BLaER1 treated with 17β-estradiol and CSF1 and Interleukin-3, amounts not matched to agents 10 nM and 100 nM (cell line): ENCODE measurements at regions not wholly inside any gene's neighbourhood (a gene's known extent, or its start where the extent isn't known, plus 50 kb on each side); places are given as distances from the start of the nearest gene placed in this dataset.
A peak's percentile ranks its signal among the peaks of the same experiment; 100 is the strongest.

Experiments
- H3K27ac ChIP-seq, 11 experiments: shearing (Covaris generic); formaldehyde crosslinking; 2 replicates each; pipeline ENCODE4 v1.8.1; 2022
- H3K27me3 ChIP-seq, 11 experiments: shearing (Covaris generic); formaldehyde crosslinking; 2 replicates each; pipeline ENCODE4 v1.8.1; 2022
- H3K36me3 ChIP-seq, 11 experiments: shearing (Covaris generic); formaldehyde crosslinking; 2 replicates each; pipeline ENCODE4 v1.8.1; 2022
- H3K4me1 ChIP-seq, 10 experiments: shearing (Covaris generic); formaldehyde crosslinking; 2 replicates each; pipeline ENCODE4 v1.8.1; 2022
- H3K4me2 ChIP-seq, 11 experiments: shearing (Covaris generic); formaldehyde crosslinking; 2 replicates each; pipeline ENCODE4 v1.8.1; 2022
- H3K4me3 ChIP-seq, 10 experiments: shearing (Covaris generic); formaldehyde crosslinking; 2 replicates each; pipeline ENCODE4 v1.8.1; 2022
- H3K9ac ChIP-seq, 11 experiments: shearing (Covaris generic); formaldehyde crosslinking; 2 replicates each; pipeline ENCODE4 v1.8.1; 2022
- H3K9me3 ChIP-seq, 11 experiments: shearing (Covaris generic); formaldehyde crosslinking; replicated peaks in 1 of 11; 2 replicates each; pipeline ENCODE4 v1.8.1; 2022
- H4K20me1 ChIP-seq, 11 experiments: shearing (Covaris generic); formaldehyde crosslinking; 2 replicates each; pipeline ENCODE4 v1.8.1; 2022
- Cebpa-rat ChIP-seq, 11 experiments: shearing (Covaris generic); IDR thresholded peaks; 2 replicates each; pipeline ENCODE4 v1.8.1; 2022

GRCh38 chr5:116702776-116703175 lies 128.2 kb upstream of the SEMA6A start:
- no peaks in the 10 kb centered on the region for H4K20me1 ChIP-seq
- H3K9ac ChIP-seq: no peak overlapping the region
- H3K4me1 ChIP-seq: peaks cover 0 to 9% (median 0%) of the 10 kb centered on the region in 10 experiments; a peak in 1 of 20 replicates
- no peaks in the 10 kb centered on the region for H3K36me3 ChIP-seq
- H3K27ac ChIP-seq: no peak overlapping the region
- no peak for TF ChIP-seq Cebpa-rat (IDR thresholded peaks at IDR 0.05)
- H3K27me3 ChIP-seq: no peaks in the 10 kb centered on the region
- no peak overlapping the region for H3K4me2 ChIP-seq
- H3K4me3 ChIP-seq: no peak overlapping the region
- H3K9me3 ChIP-seq: no peaks in the 10 kb centered on the region

GRCh38 chr5:116699332-116699731 lies 124.7 kb upstream of the SEMA6A start:
- no peak overlapping the region for H3K27ac ChIP-seq
- no peaks in the 10 kb centered on the region for H4K20me1 ChIP-seq
- no peaks in the 10 kb centered on the region for H3K36me3 ChIP-seq
- no peak overlapping the region for H3K9ac ChIP-seq
- H3K9me3 ChIP-seq: no peaks in the 10 kb centered on the region
- peaks cover 0 to 9% (median 0%) of the 10 kb centered on the region in 10 experiments; a peak in 1 of 20 replicates for H3K4me1 ChIP-seq
- no peak for TF ChIP-seq Cebpa-rat (IDR thresholded peaks at IDR 0.05)
- no peaks in the 10 kb centered on the region for H3K27me3 ChIP-seq
- no peak overlapping the region; a peak in 1 of 22 replicates for H3K4me2 ChIP-seq
- H3K4me3 ChIP-seq: no peak overlapping the region

DNA sequence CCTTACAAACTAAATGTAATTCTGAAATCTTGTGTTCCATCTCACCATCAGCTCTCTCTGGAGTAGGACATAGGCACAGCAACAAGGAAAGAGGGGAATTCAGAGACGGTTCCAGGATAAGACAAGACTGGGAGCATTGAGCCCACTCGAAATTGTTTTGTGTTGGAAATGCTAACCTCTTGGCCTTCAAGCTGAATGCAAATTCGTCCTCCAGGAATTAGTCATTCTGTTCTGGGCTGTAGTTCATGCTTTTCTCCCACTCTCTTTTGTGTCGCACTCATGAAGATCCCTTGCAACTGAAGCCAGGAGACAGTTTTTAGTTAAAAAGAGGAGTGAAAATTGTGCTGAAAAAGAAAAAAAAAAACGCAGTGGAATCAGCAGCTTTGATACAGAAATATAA lies 121.7 kb upstream of the SEMA6A start:
- Histone ChIP-seq H4K20me1 (no peaks in the 10 kb centered on the region), H3K9me3 (no peaks in the 10 kb centered on the region), H3K4me1 (peaks cover 0 to 9% (median 0%) of the 10 kb centered on the region in 10 experiments; a peak in 1 of 20 replicates), H3K4me3 (no peak overlapping the region), H3K9ac (no peak overlapping the region), H3K36me3 (no peaks in the 10 kb centered on the region), H3K27ac (no peak overlapping the region), H3K27me3 (no peaks in the 10 kb centered on the region), H3K4me2 (no peak overlapping the region)
- TF ChIP-seq Cebpa-rat (IDR thresholded peaks at IDR 0.05): no peak

GRCh38 chr5:116695681-116696080 lies 121.1 kb upstream of the SEMA6A start:
- Histone ChIP-seq H3K4me2 (no peak overlapping the region), H3K36me3 (no peaks in the 10 kb centered on the region), H4K20me1 (no peaks in the 10 kb centered on the region), H3K9ac (no peak overlapping the region), H3K9me3 (no peaks in the 10 kb centered on the region), H3K27me3 (no peaks in the 10 kb centered on the region), H3K4me1 (peaks cover 0 to 9% (median 0%) of the 10 kb centered on the region in 10 experiments; a peak in 1 of 20 replicates), H3K4me3 (no peak overlapping the region), H3K27ac (no peak overlapping the region)
- TF ChIP-seq Cebpa-rat (IDR thresholded peaks at IDR 0.05): no peak

DNA sequence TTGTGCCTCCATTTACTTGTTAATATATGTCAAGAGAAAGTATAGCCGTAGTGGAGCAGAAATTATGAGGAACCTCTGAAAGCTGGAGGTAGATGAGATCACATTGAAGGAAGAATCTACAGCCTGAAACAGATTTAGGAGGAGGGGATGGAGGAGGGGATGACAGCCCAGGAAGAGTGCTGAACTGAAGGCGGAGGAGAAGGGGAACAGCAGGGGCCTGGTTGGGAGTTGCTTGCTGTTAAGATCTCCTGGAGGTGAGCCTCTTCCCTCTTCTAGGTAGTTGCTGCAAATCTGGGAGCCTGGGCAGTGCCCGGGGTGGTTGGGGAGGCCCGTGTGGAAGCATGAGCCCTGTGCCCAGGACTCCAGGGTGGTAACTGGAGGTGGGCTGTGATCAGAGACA lies 111.8 kb upstream of the SEMA6A start:
- Histone ChIP-seq H3K4me3 (no peak overlapping the region), H3K27ac (no peak overlapping the region), H3K9me3 (no peaks in the 10 kb centered on the region), H3K9ac (no peak overlapping the region), H4K20me1 (no peaks in the 10 kb centered on the region), H3K4me1 (no peaks in the 10 kb centered on the region), H3K4me2 (no peak overlapping the region), H3K27me3 (no peaks in the 10 kb centered on the region), H3K36me3 (no peaks in the 10 kb centered on the region)
- no peak for TF ChIP-seq Cebpa-rat (IDR thresholded peaks at IDR 0.05)

DNA sequence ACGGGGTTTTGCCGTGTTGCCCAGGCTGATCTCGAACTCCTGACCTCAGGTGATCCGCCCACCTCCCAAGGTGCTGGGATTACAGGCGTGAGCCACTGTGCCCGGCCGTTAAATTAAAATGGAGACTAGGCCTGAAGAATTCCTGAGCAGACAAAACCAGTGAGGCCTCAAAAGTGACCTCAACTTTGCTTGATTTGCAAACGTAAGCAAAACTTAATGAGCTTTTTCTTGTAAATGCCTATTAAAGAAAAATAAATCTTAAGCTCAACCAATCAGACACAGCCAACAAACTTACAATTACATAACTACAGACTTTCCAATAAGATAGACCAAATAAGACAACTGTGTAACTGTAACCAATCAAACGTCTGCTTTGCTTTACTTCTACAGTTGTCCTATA lies 111.3 kb upstream of the SEMA6A start:
- no peak for TF ChIP-seq Cebpa-rat (IDR thresholded peaks at IDR 0.05)
- no peak overlapping the region for H3K27ac ChIP-seq
- H3K4me1 ChIP-seq: no peaks in the 10 kb centered on the region
- H3K9ac ChIP-seq: no peak overlapping the region
- no peaks in the 10 kb centered on the region for H4K20me1 ChIP-seq
- no peak overlapping the region for H3K4me2 ChIP-seq
- H3K9me3 ChIP-seq: no peaks in the 10 kb centered on the region
- H3K36me3 ChIP-seq: no peaks in the 10 kb centered on the region
- H3K27me3 ChIP-seq: no peaks in the 10 kb centered on the region
- no peak overlapping the region for H3K4me3 ChIP-seq

DNA sequence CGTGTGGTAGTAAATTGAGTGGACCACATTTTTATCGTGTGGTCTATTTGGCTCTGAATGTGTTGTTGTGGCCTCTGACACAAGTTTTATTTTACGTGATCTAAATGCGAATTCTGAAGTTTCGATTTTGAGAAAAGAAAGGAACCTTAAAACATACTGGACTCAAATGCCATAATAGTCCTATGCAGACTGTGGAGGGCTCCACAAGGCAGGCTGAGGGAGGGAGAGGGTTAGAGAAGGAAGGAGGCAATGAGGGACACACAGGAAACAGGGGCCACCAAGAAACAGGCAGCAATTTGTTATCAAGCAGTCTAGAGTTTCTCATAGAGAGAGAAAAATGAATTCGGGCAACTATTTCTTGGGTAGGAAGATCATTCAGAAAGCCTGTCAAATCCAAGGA lies 110.4 kb upstream of the SEMA6A start:
- Histone ChIP-seq H3K4me1 (no peaks in the 10 kb centered on the region), H3K4me2 (no peak overlapping the region), H3K9ac (no peak overlapping the region), H3K27me3 (no peaks in the 10 kb centered on the region), H4K20me1 (no peaks in the 10 kb centered on the region), H3K27ac (no peak overlapping the region), H3K4me3 (no peak overlapping the region), H3K9me3 (0 out of 22 replicates have a peak, but pooled peaks cover 0 to 3% (median 0%) of the 10 kb centered on the region in 11 experiments), H3K36me3 (no peaks in the 10 kb centered on the region)
- no peak for TF ChIP-seq Cebpa-rat (IDR thresholded peaks at IDR 0.05)

DNA sequence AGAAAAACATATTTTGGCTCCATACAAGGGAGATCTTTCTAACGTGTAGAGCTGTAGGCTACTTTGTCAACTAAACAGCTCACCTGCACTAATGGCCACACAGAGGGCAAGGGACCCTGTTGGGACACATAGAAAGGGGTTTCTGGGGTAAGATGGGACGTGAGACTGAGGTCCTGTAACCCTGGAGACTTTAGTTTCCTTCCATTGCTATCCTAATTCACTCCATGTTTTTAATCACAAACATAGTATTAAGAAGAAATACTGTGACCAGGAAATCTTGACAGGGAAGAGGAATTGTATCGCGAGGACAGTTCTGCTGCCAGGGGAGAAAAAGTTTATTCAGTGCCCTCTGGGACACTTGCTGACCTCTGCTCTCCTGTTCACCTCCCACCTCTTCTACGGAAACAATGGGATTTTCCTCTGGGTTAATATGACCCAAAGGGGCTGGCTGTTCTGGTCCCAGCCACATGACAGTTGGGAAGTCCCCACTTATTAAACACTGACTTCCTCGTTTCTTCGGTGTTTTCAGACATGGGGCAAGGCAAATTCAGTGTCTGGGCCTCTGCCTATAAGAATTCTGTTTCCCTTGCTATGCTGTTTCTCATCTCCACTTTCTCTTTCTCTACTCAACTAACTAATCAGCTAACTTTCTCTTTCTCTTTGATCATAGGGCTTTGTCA lies 106.9 kb upstream of the SEMA6A start:
- H3K4me1 ChIP-seq: no peaks in the 10 kb centered on the region
- TF ChIP-seq Cebpa-rat (IDR thresholded peaks at IDR 0.05): no peak
- no peak overlapping the region for H3K4me3 ChIP-seq
- no peak overlapping the region for H3K27ac ChIP-seq
- no peak overlapping the region for H3K9ac ChIP-seq
- H3K36me3 ChIP-seq: no peaks in the 10 kb centered on the region
- peak overlapping the region in 1 of 11 experiments; percentile 24; a peak in 1 of 22 replicates for H3K4me2 ChIP-seq
- H3K27me3 ChIP-seq: no peaks in the 10 kb centered on the region
- 0 out of 22 replicates have a peak, but pooled peaks cover 0 to 3% (median 0%) of the 10 kb centered on the region in 11 experiments for H3K9me3 ChIP-seq
- H4K20me1 ChIP-seq: no peaks in the 10 kb centered on the region

DNA sequence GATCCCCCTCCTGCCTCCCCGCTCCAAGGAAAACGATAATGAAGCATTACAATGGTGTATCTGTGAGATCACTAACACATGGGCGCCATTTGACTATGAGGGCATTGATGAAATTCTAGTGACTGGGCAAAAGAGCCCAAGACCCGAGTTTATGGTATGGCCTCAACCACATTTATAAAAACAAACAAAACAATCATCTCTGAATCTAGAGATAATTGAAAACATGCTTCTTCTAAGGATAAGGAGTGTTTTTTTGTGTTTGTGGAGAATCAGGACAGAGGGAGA lies 100.9 kb upstream of the SEMA6A start:
- Histone ChIP-seq H3K9ac (no peak overlapping the region), H3K9me3 (0 out of 22 replicates have a peak, but pooled peaks cover 0 to under 1% (median 0%) of the 10 kb centered on the region in 11 experiments), H3K36me3 (no peaks in the 10 kb centered on the region), H3K4me1 (peaks cover 0 to 9% (median 0%) of the 10 kb centered on the region in 10 experiments; a peak in 1 of 20 replicates), H4K20me1 (no peaks in the 10 kb centered on the region), H3K27me3 (no peaks in the 10 kb centered on the region), H3K27ac (no peak overlapping the region), H3K4me2 (no peak overlapping the region), H3K4me3 (no peak overlapping the region)
- TF ChIP-seq Cebpa-rat (IDR thresholded peaks at IDR 0.05): no peak

DNA sequence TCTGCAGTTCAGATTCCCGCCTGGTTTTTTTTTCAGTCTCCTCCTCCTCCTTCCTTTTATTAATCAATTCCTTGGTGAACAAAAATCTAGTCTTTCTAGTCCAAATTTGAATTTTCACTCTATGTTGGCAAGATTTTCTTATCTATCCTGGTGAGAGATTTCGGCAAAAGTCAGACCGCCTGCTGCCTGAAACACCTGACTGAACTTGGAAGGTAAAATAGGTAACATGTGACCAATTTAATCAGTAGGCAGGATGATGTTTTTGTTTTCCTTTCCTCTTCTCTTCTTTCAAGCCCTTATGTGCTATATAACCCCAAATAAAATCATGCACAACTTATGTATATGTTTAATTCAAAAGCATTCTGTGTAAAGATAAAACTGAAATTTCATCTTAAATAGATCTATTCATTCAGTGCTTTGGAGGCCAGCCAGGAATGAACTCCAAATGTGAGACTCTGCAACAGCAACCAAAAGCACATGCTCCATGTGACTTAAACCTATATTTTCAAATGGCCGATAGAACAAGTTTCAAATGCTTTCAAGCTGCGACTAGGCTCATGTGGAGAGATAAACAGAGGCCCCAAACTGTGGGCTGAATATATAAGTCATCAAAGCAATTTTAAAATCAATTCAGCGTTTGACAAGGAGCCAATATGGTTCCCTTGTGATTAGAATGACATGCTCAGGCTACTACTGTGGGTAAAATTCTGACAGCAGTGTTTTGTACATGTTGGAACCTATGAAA lies 100.4 kb upstream of the SEMA6A start:
- Histone ChIP-seq H4K20me1 (no peaks in the 10 kb centered on the region), H3K27ac (no peak overlapping the region), H3K9ac (no peak overlapping the region), H3K4me2 (no peak overlapping the region), H3K27me3 (no peaks in the 10 kb centered on the region), H3K9me3 (no peaks in the 10 kb centered on the region), H3K36me3 (no peaks in the 10 kb centered on the region), H3K4me3 (no peak overlapping the region), H3K4me1 (peaks cover 0 to 14% (median 2%) of the 10 kb centered on the region in 10 experiments; a peak in 9 of 20 replicates)
- no peak for TF ChIP-seq Cebpa-rat (IDR thresholded peaks at IDR 0.05)
